ENCODE measurements at regions not wholly inside any gene's neighbourhood (a gene's known extent, or its start where the extent isn't known, plus 50 kb on each side); places are given as distances from the start of the nearest gene placed in this dataset.

DNA sequence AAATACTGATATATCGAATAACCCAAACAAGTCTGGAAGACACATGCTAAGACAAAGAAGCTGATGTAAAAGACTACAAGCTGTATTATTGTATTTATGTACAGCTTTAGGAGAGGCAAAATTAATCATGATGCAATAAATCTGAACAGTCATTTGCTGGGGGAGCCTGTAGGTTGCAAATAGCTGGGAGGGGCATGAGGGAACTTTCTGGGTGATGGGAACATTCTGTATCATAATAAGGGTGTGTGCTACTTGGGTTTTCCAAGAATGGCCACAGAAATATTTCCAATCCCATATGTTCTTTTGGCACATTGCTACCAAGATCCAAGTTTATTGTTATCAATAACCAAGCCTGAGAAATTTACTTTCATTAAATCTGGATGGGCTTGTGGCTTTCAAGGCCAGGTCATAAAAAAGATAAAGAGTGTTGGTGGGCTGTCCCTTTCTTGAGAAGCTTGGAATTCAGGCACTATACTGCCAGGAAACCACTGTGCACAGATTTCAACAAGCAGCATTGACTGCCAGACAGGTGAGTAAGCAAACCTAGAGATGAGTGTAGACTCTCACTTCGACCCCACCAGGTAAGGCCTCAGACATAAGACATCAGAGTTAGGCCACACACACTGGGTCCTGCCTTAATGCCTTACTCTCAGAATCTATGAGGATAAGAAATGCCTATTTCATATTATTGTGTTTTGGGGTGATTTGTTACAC, 629.7 kb upstream of the FZD8 start:
- H3K36me3 Mint-ChIP-seq = no peaks in the 10 kb centered on the region
- no peaks in the 10 kb centered on the region for H3K4me1 Mint-ChIP-seq (ENCODE audit: unreplicated experiment)
- no peak for TF ChIP-seq CTCF (conservative IDR thresholded peaks at IDR 0.05)
- H3K27ac Mint-ChIP-seq = no peak overlapping the region
- H3K4me3 Mint-ChIP-seq = no peak overlapping the region
- H3K9me3 Mint-ChIP-seq = peaks cover 5% of the 10 kb centered on the region
- no peaks in the 10 kb centered on the region for H3K27me3 Mint-ChIP-seq
- no peak for DNase-seq (ENCODE audit: extremely low spot score, unreplicated experiment)

DNA sequence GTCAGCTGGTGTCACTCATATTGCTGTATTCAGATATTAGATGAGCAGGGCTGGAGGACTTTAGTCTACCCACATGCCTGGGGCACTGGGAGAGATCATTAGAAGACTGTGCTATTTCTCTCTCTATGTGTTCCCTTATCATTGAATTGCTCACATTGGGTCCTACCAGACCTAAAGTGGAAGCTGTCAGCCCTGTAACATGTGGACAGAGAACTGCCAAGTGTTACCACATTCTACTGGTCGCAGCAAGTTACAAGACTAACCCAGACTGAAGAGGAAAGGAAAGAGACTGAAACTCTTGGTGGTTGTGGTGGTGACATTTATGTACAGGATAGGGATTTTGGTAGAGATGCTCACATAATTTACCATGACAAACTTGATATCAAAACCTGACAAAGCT, 627.1 kb upstream of the FZD8 start:
- Mint-ChIP-seq H3K4me3 (no peak overlapping the region), H3K4me1 (ENCODE audit: unreplicated experiment) (no peaks in the 10 kb centered on the region), H3K9me3 (peaks cover 3% of the 10 kb centered on the region), H3K27me3 (no peaks in the 10 kb centered on the region), H3K36me3 (no peaks in the 10 kb centered on the region), H3K27ac (no peak overlapping the region)
- DNase-seq (ENCODE audit: extremely low spot score, unreplicated experiment) = no peak
- no peak for TF ChIP-seq CTCF (conservative IDR thresholded peaks at IDR 0.05)

- H3K4me3 Mint-ChIP-seq = no peak overlapping the region
- H3K9me3 Mint-ChIP-seq = no peaks in the 10 kb centered on the region
- H3K27ac Mint-ChIP-seq = no peak overlapping the region
- no peaks in the 10 kb centered on the region for H3K4me1 Mint-ChIP-seq (ENCODE audit: unreplicated experiment)
- no peaks in the 10 kb centered on the region for H3K27me3 Mint-ChIP-seq
- TF ChIP-seq CTCF (conservative IDR thresholded peaks at IDR 0.05) = no peak
- H3K36me3 Mint-ChIP-seq = no peaks in the 10 kb centered on the region
- no peak for DNase-seq (ENCODE audit: extremely low spot score, unreplicated experiment)
Observed at GRCh38 chr10:36266923-36267322, 624.8 kb upstream of the FZD8 start.

- Mint-ChIP-seq H3K4me1 (ENCODE audit: unreplicated experiment) (no peaks in the 10 kb centered on the region), H3K4me3 (no peak overlapping the region), H3K36me3 (no peaks in the 10 kb centered on the region), H3K9me3 (no peaks in the 10 kb centered on the region), H3K27me3 (no peaks in the 10 kb centered on the region), H3K27ac (no peak overlapping the region)
- no peak for TF ChIP-seq CTCF (conservative IDR thresholded peaks at IDR 0.05)
- DNase-seq (ENCODE audit: extremely low spot score, unreplicated experiment) = no peak
Observed at GRCh38 chr10:36265741-36266140, 623.6 kb upstream of the FZD8 start.

DNA sequence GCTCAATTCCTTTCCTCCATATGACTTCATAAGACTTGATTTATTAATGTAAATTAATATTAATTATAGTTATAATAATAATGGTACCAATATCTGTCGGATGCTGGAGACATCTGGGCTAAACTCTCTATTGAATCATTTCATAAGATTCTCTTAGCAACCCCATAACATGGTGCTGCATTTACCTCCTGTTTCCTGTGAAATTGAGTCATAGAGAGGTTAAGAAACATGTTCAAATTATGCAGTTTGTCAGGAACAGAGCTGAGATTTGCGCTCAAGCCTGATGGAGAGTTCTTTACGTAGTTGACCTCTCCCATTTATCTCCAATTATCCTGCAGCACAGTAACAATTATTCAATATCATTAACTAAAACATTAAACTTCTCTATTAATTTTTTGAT, 621.8 kb upstream of the FZD8 start:
- no peak overlapping the region for H3K27ac Mint-ChIP-seq
- no peak for DNase-seq (ENCODE audit: extremely low spot score, unreplicated experiment)
- H3K4me3 Mint-ChIP-seq = no peak overlapping the region
- H3K27me3 Mint-ChIP-seq = no peaks in the 10 kb centered on the region
- no peaks in the 10 kb centered on the region for H3K4me1 Mint-ChIP-seq (ENCODE audit: unreplicated experiment)
- TF ChIP-seq CTCF (conservative IDR thresholded peaks at IDR 0.05) = no peak
- H3K9me3 Mint-ChIP-seq = peaks cover 6% of the 10 kb centered on the region
- no peaks in the 10 kb centered on the region for H3K36me3 Mint-ChIP-seq

DNA sequence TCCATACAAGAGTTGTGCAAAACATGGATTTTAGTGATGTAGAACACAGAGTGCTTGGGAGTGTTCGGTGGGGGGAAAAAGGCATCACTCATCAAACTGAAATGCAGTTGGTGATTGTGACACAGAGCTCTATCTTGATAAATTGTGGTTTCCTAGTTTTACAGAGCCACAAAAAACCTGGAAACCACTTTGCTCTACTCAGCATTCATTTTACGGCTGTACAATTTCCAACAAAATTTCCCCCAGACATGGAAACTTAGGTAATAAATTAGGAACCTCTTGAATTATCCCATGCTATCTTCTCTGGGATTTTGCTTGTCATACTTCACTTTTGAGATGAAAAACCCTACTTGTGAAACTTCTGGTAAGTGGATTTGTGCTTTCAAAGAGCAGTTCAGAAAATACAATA, 614.9 kb upstream of the FZD8 start:
- no peak for DNase-seq (ENCODE audit: extremely low spot score, unreplicated experiment)
- Mint-ChIP-seq H3K27ac (no peak overlapping the region), H3K9me3 (peaks cover 6% of the 10 kb centered on the region), H3K4me3 (no peak overlapping the region), H3K4me1 (ENCODE audit: unreplicated experiment) (peaks cover 14% of the 10 kb centered on the region), H3K27me3 (no peaks in the 10 kb centered on the region), H3K36me3 (no peaks in the 10 kb centered on the region)
- no peak for TF ChIP-seq CTCF (conservative IDR thresholded peaks at IDR 0.05)

Measured in type B pancreatic cell (in vitro differentiated cells).